ENCODE measurements at regions not wholly inside any gene's neighbourhood (a gene's known extent, or its start where the extent isn't known, plus 50 kb on each side); places are given as distances from the start of the nearest gene placed in this dataset.

DNA sequence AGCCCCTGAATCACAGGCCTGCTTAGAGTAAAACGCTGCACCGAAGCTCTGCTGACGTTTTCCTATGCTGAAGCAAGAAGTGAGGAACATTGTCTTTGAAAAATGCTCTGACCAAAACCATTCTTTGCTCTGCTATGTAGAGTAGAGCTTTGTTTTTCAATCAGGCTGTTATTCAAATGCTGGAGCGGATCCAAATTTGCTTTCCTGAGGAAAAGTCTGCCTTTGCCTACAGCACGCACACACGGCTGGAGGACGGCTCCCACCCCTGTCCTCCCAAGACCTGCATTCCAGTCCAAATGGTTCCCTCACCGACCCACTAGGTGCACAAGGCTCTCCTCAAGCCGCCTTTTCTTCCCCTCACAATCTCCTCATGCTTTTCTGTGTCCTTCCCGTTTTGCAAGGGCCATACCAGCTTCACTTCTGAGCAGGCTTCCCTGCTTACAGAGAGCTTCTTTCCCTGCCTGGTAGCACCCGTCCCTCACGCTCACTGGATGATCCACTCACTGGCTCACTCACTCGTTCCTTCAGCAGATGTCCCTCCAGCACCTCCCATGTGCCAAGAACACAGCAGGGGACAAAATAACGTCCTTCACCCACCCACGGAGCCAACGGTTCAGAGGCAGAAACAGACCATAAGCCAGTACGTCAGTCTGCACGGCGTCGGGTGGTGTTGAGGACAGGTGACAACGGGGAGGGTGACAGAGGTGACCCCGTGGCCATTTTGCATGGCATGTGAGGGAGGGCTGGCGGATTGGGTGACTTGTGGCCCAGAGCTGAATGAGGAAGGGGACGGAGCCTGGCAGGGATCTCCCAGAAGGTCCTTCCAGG, 137.9 kb upstream of the NEDD9 start:
- TF ChIP-seq, protein P1, sequence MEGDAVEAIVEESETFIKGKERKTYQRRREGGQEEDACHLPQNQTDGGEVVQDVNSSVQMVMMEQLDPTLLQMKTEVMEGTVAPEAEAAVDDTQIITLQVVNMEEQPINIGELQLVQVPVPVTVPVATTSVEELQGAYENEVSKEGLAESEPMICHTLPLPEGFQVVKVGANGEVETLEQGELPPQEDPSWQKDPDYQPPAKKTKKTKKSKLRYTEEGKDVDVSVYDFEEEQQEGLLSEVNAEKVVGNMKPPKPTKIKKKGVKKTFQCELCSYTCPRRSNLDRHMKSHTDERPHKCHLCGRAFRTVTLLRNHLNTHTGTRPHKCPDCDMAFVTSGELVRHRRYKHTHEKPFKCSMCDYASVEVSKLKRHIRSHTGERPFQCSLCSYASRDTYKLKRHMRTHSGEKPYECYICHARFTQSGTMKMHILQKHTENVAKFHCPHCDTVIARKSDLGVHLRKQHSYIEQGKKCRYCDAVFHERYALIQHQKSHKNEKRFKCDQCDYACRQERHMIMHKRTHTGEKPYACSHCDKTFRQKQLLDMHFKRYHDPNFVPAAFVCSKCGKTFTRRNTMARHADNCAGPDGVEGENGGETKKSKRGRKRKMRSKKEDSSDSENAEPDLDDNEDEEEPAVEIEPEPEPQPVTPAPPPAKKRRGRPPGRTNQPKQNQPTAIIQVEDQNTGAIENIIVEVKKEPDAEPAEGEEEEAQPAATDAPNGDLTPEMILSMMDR (IDR thresholded peaks at IDR 0.05), result no peak
- Histone ChIP-seq H3K36me3 (no peaks in the 10 kb centered on the region), H3K9me3 (no peaks in the 10 kb centered on the region), H3K4me3 (no peak overlapping the region), H3K4me1 (ENCODE audit: control insufficient read depth in 1 of 2, low read depth in 2 of 2) (peaks cover 25 to 36% of the 10 kb centered on the region in 2 donors), H3K27me3 (replicated peaks; ENCODE audit: insufficient read depth) (no peaks in the 10 kb centered on the region), H3K27ac (peak overlapping the region; percentile 1 to 12)
- ATAC-seq (ENCODE audit: insufficient number of reproducible peaks, low FRiP score, low read depth) (no peak), DNase-seq (ENCODE audit: low spot score) (no peak)

DNA sequence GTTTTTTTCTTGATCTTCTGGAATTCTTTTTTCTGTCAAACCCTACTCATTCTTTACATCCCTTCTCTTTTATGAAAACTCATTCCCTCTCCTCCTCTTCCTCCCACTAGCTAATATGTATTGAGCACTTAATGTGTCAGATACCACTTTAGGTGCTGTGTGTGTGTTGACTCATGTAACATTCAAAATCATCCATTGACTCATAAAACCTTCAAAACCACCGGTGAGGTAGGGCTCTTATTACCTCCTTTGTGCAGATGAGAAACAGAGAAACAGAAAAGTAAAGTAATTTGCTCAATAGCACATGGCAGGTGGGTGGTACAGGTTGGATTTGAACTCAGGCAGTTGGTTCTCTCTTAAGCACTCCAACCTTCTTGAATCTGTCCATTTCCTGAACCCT, 136.3 kb upstream of the NEDD9 start:
- DNase-seq (ENCODE audit: low spot score) (no peak), ATAC-seq (ENCODE audit: insufficient number of reproducible peaks, low FRiP score, low read depth) (no peak)
- no peaks in the 10 kb centered on the region for H3K27me3 ChIP-seq (replicated peaks; ENCODE audit: insufficient read depth)
- H3K27ac ChIP-seq, result no peak overlapping the region
- no peak overlapping the region for H3K4me3 ChIP-seq
- no peaks in the 10 kb centered on the region for H3K9me3 ChIP-seq
- no peaks in the 10 kb centered on the region for H3K36me3 ChIP-seq
- H3K4me1 ChIP-seq (ENCODE audit: control insufficient read depth in 1 of 2, low read depth in 2 of 2), result peaks cover 28 to 53% of the 10 kb centered on the region in 2 donors
- TF ChIP-seq, protein P1 (IDR thresholded peaks at IDR 0.05), result no peak

DNA sequence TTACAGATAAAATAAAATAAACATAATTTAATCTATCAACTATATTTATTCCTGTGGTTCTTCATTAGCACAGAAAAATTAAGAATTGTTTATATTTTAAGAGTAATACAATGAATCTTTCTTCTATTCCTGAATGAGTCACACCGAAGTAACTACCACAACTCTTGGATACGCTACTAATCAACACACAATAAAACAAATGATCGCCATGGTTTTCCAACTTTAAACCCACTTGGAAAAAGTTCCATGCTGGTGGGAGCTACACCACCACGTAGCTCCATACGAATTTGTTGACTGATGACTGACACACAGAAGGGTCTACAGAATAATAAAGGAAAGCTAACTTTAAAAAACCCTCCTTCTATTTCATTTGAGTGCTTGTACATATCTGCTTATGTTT, 135.8 kb upstream of the NEDD9 start:
- no peaks in the 10 kb centered on the region for H3K27me3 ChIP-seq (replicated peaks; ENCODE audit: insufficient read depth)
- DNase-seq (ENCODE audit: low spot score) (no peak), ATAC-seq (ENCODE audit: insufficient number of reproducible peaks, low FRiP score, low read depth) (no peak)
- H3K27ac ChIP-seq, result no peak overlapping the region
- peaks cover 28 to 56% of the 10 kb centered on the region in 2 donors for H3K4me1 ChIP-seq (ENCODE audit: control insufficient read depth in 1 of 2, low read depth in 2 of 2)
- no peaks in the 10 kb centered on the region for H3K9me3 ChIP-seq
- H3K36me3 ChIP-seq, result no peaks in the 10 kb centered on the region
- H3K4me3 ChIP-seq, result no peak overlapping the region
- TF ChIP-seq, protein P1 (IDR thresholded peaks at IDR 0.05), result no peak

- Histone ChIP-seq H3K27ac (peak overlapping the region in 1 of 2 donors; percentile 86), H3K36me3 (no peaks in the 10 kb centered on the region), H3K9me3 (no peaks in the 10 kb centered on the region), H3K4me3 (no peak overlapping the region), H3K27me3 (replicated peaks; ENCODE audit: insufficient read depth) (no peaks in the 10 kb centered on the region), H3K4me1 (ENCODE audit: control insufficient read depth in 1 of 2, low read depth in 2 of 2) (peaks cover 28 to 56% of the 10 kb centered on the region in 2 donors)
- TF ChIP-seq, protein P1 (IDR thresholded peaks at IDR 0.05), result no peak
- DNase-seq (ENCODE audit: low spot score), result no peak
- ATAC-seq (ENCODE audit: insufficient number of reproducible peaks, low FRiP score, low read depth), result no peak
Observed at GRCh38 chr6:11367638-11368199, 135.3 kb upstream of the NEDD9 start.

DNA sequence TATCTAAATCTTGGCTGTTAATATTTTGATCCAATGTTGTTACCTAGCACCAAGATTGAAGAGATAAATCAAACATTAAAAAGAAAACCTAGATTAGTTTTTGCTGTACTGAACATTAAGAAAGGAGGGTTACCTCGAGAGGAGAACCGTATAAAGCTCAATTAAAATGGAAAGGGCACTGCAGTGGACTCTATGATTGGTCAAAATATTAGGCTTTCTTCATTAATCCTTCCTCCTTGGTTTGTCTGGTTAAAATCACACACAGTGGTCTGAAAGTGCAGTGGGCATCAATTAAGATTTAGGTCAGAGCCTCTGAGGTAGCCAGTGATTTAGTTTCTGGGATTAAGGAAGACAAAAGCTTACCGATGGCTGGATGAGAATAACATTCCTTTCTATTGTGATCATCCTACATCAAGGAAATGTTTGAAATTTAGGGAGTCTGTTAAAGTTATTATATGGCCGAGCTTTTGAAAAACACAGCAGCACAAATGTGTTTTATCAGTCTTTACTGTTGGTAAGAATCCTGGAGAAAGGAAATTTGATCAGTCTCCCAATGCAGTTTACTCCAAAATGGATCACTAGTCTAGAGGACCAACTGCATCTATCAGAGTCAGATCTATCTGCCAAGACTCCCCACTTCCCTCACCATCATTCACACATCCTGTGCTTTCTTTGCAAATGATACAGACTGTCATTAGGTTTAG, 134.6 kb upstream of the NEDD9 start:
- no peak overlapping the region for H3K4me3 ChIP-seq
- H3K9me3 ChIP-seq, result no peaks in the 10 kb centered on the region
- no peaks in the 10 kb centered on the region for H3K27me3 ChIP-seq (replicated peaks; ENCODE audit: insufficient read depth)
- TF ChIP-seq, protein P1 (IDR thresholded peaks at IDR 0.05), result no peak
- H3K36me3 ChIP-seq, result no peaks in the 10 kb centered on the region
- H3K4me1 ChIP-seq (ENCODE audit: control insufficient read depth in 1 of 2, low read depth in 2 of 2), result peaks cover 31 to 56% of the 10 kb centered on the region in 2 donors
- peak overlapping the region; percentile 86 to 90 for H3K27ac ChIP-seq
- DNase-seq (ENCODE audit: low spot score), result no peak
- ATAC-seq (ENCODE audit: insufficient number of reproducible peaks, low FRiP score, low read depth), result no peak
